Upper lobe of left lung (tissue), 4 donors: ENCODE measurements at regions not wholly inside any gene's neighbourhood (a gene's known extent, or its start where the extent isn't known, plus 50 kb on each side); places are given as distances from the start of the nearest gene placed in this dataset.

ENCODE experiments used
- POLR2A ChIP-seq, 4 donors: fragments of 450-650 bp; IDR thresholded peaks; one replicate each; pipeline ENCODE4 v1.5.1; 2016 to 2017; ENCODE audit warnings: antibody characterized with exemption in 4 of 4, mild to moderate bottlenecking in 2 of 4
- POLR2AphosphoS5 ChIP-seq, 2 donors: sonication (generic); formaldehyde crosslinking; IDR thresholded peaks; one replicate each; pipeline ENCODE4 v1.5.1; 2017; ENCODE audit warnings: antibody characterized with exemption in 2 of 2
- TF ChIP-seq, protein P1 (sequence below), 6 experiments: fragments of 450-650 bp in 4 of 6; fragments of 200-600 bp in 2 of 6; sonication (generic) in 2 of 6; IDR thresholded peaks; one replicate each; pipeline ENCODE4 v1.5.1; 2016 to 2019; ENCODE audit warnings: antibody characterized with exemption in 6 of 6

DNA sequence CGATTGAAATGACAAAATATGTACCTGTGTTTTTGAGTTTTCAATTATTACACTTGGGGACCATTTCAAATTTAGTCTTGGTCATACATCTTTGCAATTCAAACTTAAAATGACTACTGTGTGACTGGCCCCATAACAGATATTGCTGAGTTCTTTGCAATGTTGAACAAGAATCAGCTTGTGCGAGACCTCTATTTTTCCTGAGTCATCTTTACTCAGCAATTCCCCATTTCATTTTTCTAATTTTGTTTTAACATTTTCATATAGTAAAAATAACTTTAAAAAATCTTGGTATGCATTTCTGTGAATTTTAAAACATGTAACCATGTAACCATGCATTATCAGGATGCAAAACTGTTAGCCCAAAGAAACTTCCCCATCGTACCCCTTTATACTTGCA lies 678.1 kb downstream of the ANKRD7 start:
- TF ChIP-seq, protein P1, sequence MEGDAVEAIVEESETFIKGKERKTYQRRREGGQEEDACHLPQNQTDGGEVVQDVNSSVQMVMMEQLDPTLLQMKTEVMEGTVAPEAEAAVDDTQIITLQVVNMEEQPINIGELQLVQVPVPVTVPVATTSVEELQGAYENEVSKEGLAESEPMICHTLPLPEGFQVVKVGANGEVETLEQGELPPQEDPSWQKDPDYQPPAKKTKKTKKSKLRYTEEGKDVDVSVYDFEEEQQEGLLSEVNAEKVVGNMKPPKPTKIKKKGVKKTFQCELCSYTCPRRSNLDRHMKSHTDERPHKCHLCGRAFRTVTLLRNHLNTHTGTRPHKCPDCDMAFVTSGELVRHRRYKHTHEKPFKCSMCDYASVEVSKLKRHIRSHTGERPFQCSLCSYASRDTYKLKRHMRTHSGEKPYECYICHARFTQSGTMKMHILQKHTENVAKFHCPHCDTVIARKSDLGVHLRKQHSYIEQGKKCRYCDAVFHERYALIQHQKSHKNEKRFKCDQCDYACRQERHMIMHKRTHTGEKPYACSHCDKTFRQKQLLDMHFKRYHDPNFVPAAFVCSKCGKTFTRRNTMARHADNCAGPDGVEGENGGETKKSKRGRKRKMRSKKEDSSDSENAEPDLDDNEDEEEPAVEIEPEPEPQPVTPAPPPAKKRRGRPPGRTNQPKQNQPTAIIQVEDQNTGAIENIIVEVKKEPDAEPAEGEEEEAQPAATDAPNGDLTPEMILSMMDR (IDR thresholded peaks at IDR 0.05) = no peak
- TF ChIP-seq POLR2AphosphoS5 (IDR thresholded peaks at IDR 0.05) = no peak
- no peak for TF ChIP-seq POLR2A (IDR thresholded peaks at IDR 0.05)
